K562 (cell line): ENCODE measurements at regions not wholly inside any gene's neighbourhood (a gene's known extent, or its start where the extent isn't known, plus 50 kb on each side); places are given as distances from the start of the nearest gene placed in this dataset.

Experiments used
- POLR2A ChIP-seq: fragments of 450-650 bp; conservative IDR thresholded peaks from 2 replicates; pipeline ENCODE4 v1.6.1; 2016
- ZNF140 ChIP-seq: fragments of 250-450 bp; sonication (Bioruptor Pico); IDR thresholded peaks from 2 replicates; pipeline ENCODE4 v1.8.0; 2021; ENCODE audit warnings: moderate library complexity, mild to moderate bottlenecking, inconsistent platforms

GRCh38 chr2:6657855-6658254 is 207.9 kb downstream of the CMPK2 start:
- TF ChIP-seq ZNF140 (CRISPR knock-in tag) (no peak), POLR2A (no peak)
